ENCODE measurements at regions not wholly inside any gene's neighbourhood (a gene's known extent, or its start where the extent isn't known, plus 50 kb on each side); places are given as distances from the start of the nearest gene placed in this dataset.

DNA sequence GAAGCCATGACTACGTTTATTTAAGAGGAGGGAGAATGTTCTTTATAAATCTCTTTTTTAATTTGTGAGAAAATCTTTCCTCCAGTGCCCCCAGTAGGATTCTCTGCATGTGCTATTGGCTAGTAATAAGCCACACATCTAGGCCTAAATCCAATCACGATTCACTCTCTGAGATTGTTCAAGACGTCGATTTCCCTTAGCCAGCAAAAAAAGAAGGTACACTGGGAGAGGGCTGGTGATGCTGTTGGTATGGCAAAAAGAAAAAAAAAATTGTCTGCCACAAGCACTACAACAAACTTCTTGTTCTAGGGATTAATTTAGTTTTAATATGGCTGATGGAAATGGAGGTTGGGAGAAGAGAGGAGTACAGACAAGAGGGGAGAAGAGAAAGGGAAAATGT is 130.5 kb upstream of the MROH9 start:
- TF ChIP-seq, protein P1, sequence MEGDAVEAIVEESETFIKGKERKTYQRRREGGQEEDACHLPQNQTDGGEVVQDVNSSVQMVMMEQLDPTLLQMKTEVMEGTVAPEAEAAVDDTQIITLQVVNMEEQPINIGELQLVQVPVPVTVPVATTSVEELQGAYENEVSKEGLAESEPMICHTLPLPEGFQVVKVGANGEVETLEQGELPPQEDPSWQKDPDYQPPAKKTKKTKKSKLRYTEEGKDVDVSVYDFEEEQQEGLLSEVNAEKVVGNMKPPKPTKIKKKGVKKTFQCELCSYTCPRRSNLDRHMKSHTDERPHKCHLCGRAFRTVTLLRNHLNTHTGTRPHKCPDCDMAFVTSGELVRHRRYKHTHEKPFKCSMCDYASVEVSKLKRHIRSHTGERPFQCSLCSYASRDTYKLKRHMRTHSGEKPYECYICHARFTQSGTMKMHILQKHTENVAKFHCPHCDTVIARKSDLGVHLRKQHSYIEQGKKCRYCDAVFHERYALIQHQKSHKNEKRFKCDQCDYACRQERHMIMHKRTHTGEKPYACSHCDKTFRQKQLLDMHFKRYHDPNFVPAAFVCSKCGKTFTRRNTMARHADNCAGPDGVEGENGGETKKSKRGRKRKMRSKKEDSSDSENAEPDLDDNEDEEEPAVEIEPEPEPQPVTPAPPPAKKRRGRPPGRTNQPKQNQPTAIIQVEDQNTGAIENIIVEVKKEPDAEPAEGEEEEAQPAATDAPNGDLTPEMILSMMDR (conservative IDR thresholded peaks at IDR 0.05; ENCODE audit: low read depth, low read length): no peak
- no peak for TF ChIP-seq EZH2 (IDR thresholded peaks at IDR 0.05; ENCODE audit: borderline replicate concordance, low read depth, low read length, poor library complexity, severe bottlenecking)

Data from A673 (cell line).